ENCODE measurements at regions not wholly inside any gene's neighbourhood (a gene's known extent, or its start where the extent isn't known, plus 50 kb on each side); places are given as distances from the start of the nearest gene placed in this dataset.

DNA sequence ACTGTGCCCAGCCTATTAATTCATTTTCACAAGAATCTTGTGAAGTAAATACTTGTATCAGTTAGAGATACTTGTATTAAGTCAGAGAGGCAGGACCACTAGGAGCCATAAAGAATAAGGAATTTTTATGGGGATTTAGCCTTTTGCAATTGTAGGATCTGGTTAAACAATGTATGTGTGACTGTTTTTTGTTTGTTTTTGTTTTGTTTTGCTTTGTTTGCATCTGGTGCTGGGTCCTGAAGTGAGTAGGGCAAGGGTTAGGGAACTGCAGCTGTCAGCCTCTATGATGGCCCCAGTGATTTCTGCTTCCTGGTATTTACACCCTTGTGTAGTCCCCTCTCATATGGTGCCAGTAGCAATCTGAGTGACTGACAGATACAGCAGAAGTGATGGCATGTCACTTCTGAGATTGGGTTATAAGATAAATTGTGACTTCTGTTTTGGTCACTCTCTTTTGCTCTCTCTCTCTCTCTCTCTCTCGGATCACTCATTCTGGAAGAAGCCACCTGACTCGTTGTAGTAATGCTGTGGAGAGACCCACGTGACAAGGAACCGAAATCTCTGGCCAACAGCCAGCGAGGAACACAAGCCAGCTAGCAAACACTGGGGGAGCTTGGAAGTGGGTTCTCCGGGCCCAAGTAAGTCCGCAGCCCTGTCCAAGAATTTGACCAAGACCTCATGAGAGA lies 96.2 kb upstream of the MARK1 start:
- H3K27ac ChIP-seq (ENCODE audit: low read length), result no peak overlapping the region
- H3F3A ChIP-seq (ENCODE audit: low read length, unreplicated experiment), result no peaks in the 10 kb centered on the region
- no TSS peak for BruUV-seq (replicated peaks)
- DNase-seq, result no peak
- no peaks in the 10 kb centered on the region for H3K9me3 ChIP-seq (ENCODE audit: low read length)
- CTCF ChIA-PET, result no interaction called here
- POLR2A ChIA-PET (ENCODE audit: unreplicated experiment), result no interaction called here
- H3K9ac ChIP-seq (ENCODE audit: low read length), result no peak overlapping the region
- no peak for ATAC-seq
- no peaks in the 10 kb centered on the region for H3K79me2 ChIP-seq (ENCODE audit: low read length)
- H4K20me1 ChIP-seq (ENCODE audit: low read length), result no peaks in the 10 kb centered on the region
- intact Hi-C loops (cut with micrococcal nuclease), result no loop called here
- no peak overlapping the region for H3K4me2 ChIP-seq (ENCODE audit: low read length)
- H3K36me3 ChIP-seq (ENCODE audit: low read depth, low read length), result no peaks in the 10 kb centered on the region
- no peaks in the 10 kb centered on the region for H3K9me2 ChIP-seq (replicated peaks; ENCODE audit: low read length)
- TF ChIP-seq EZH2 (IDR thresholded peaks at IDR 0.05; ENCODE audit: low read length, unreplicated experiment) (no peak), EZH2phosphoT487 (IDR thresholded peaks at IDR 0.05; ENCODE audit: borderline replicate concordance, low read length) (no peak)
- TF ChIP-seq, protein P1, sequence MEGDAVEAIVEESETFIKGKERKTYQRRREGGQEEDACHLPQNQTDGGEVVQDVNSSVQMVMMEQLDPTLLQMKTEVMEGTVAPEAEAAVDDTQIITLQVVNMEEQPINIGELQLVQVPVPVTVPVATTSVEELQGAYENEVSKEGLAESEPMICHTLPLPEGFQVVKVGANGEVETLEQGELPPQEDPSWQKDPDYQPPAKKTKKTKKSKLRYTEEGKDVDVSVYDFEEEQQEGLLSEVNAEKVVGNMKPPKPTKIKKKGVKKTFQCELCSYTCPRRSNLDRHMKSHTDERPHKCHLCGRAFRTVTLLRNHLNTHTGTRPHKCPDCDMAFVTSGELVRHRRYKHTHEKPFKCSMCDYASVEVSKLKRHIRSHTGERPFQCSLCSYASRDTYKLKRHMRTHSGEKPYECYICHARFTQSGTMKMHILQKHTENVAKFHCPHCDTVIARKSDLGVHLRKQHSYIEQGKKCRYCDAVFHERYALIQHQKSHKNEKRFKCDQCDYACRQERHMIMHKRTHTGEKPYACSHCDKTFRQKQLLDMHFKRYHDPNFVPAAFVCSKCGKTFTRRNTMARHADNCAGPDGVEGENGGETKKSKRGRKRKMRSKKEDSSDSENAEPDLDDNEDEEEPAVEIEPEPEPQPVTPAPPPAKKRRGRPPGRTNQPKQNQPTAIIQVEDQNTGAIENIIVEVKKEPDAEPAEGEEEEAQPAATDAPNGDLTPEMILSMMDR (conservative IDR thresholded peaks at IDR 0.05; ENCODE audit: low read depth, low read length), result no peak
- H3K27me3 ChIP-seq (ENCODE audit: low read length), result no peaks in the 10 kb centered on the region
- no peak overlapping the region for H2AFZ ChIP-seq (ENCODE audit: low read length)
- H3K4me3 ChIP-seq (ENCODE audit: low read length), result no peak overlapping the region
- peaks cover 15% of the 10 kb centered on the region for H3K4me1 ChIP-seq (ENCODE audit: insufficient read depth, low read length)

DNA sequence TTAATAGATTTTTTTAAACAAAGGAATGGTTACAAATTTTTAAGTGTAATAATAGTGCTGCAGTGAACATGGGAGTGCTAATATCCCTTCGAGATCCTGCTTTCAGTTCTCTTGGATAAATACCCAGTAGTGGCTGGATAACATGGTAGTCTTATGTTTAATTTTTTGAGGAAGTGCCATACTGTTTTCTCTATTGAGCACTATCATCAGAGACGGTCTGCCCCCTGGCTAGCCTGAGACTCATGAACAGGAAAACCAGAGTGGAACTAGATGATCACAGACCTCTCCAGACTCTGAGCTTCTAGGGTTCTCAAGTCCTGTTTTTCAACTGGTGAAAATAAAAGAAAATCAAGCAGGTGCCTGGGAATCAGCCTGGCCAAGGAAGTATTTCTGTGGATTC lies 97.3 kb upstream of the MARK1 start:
- no peak overlapping the region for H2AFZ ChIP-seq (ENCODE audit: low read length)
- H3K9ac ChIP-seq (ENCODE audit: low read length), result no peak overlapping the region
- H3K36me3 ChIP-seq (ENCODE audit: low read depth, low read length), result no peaks in the 10 kb centered on the region
- H4K20me1 ChIP-seq (ENCODE audit: low read length), result no peaks in the 10 kb centered on the region
- intact Hi-C loops (cut with micrococcal nuclease), result no loop called here
- H3K4me3 ChIP-seq (ENCODE audit: low read length), result no peak overlapping the region
- H3K9me2 ChIP-seq (replicated peaks; ENCODE audit: low read length), result no peaks in the 10 kb centered on the region
- DNase-seq (no peak), ATAC-seq (no peak)
- ChIA-PET POLR2A (ENCODE audit: unreplicated experiment) (no interaction called here), CTCF (no interaction called here)
- BruUV-seq (replicated peaks), result no TSS peak
- H3K9me3 ChIP-seq (ENCODE audit: low read length), result no peaks in the 10 kb centered on the region
- H3F3A ChIP-seq (ENCODE audit: low read length, unreplicated experiment), result no peaks in the 10 kb centered on the region
- H3K4me1 ChIP-seq (ENCODE audit: insufficient read depth, low read length), result peaks cover 15% of the 10 kb centered on the region
- H3K79me2 ChIP-seq (ENCODE audit: low read length), result no peaks in the 10 kb centered on the region
- no peaks in the 10 kb centered on the region for H3K27me3 ChIP-seq (ENCODE audit: low read length)
- no peak overlapping the region for H3K4me2 ChIP-seq (ENCODE audit: low read length)
- no peak for TF ChIP-seq EZH2phosphoT487 (IDR thresholded peaks at IDR 0.05; ENCODE audit: borderline replicate concordance, low read length)
- TF ChIP-seq, protein P1 (conservative IDR thresholded peaks at IDR 0.05; ENCODE audit: low read depth, low read length), result no peak
- no peak for TF ChIP-seq EZH2 (IDR thresholded peaks at IDR 0.05; ENCODE audit: low read length, unreplicated experiment)
- H3K27ac ChIP-seq (ENCODE audit: low read length), result no peak overlapping the region

DNA sequence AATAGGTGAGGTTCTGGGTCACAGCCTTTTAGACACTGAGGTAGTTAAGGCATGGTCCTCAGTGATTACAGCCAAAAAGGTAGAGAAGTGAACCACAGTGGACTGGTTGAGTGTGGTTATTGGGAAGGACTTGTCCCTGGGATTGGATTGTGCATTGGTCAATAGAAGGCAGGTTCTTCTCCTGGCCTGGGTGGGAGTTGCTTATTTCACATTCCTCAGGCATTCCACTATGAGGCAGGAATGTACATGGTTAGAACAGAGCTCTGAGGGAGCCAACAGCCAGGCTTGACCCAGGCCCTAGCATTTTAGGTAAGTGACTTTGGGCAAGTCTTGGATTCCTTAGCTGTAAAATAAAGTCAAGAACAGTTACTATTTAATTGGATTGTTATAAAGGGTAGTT lies 97.9 kb upstream of the MARK1 start:
- Histone ChIP-seq H3K9ac (ENCODE audit: low read length) (no peak overlapping the region), H3K9me3 (ENCODE audit: low read length) (no peaks in the 10 kb centered on the region), H3K27ac (ENCODE audit: low read length) (no peak overlapping the region), H3K27me3 (ENCODE audit: low read length) (no peaks in the 10 kb centered on the region), H3K36me3 (ENCODE audit: low read depth, low read length) (no peaks in the 10 kb centered on the region), H3K4me2 (ENCODE audit: low read length) (no peak overlapping the region), H3K4me3 (ENCODE audit: low read length) (no peak overlapping the region), H4K20me1 (ENCODE audit: low read length) (no peaks in the 10 kb centered on the region), H3K9me2 (replicated peaks; ENCODE audit: low read length) (no peaks in the 10 kb centered on the region), H2AFZ (ENCODE audit: low read length) (no peak overlapping the region), H3K4me1 (ENCODE audit: insufficient read depth, low read length) (peaks cover 15% of the 10 kb centered on the region), H3F3A (ENCODE audit: low read length, unreplicated experiment) (no peaks in the 10 kb centered on the region), H3K79me2 (ENCODE audit: low read length) (no peaks in the 10 kb centered on the region)
- intact Hi-C loops (cut with micrococcal nuclease), result no loop called here
- ATAC-seq (no peak), DNase-seq (peak; percentile 17)
- ChIA-PET CTCF (no interaction called here), POLR2A (ENCODE audit: unreplicated experiment) (no interaction called here)
- BruUV-seq (replicated peaks), result no TSS peak
- TF ChIP-seq, protein P1 (conservative IDR thresholded peaks at IDR 0.05; ENCODE audit: low read depth, low read length), result no peak
- TF ChIP-seq EZH2 (IDR thresholded peaks at IDR 0.05; ENCODE audit: low read length, unreplicated experiment) (no peak), EZH2phosphoT487 (IDR thresholded peaks at IDR 0.05; ENCODE audit: borderline replicate concordance, low read length) (no peak)
